GM12891 (cell line): ENCODE measurements at regions not wholly inside any gene's neighbourhood (a gene's known extent, or its start where the extent isn't known, plus 50 kb on each side); places are given as distances from the start of the nearest gene placed in this dataset.

Experiments
- PAX5 ChIP-seq: IDR thresholded peaks from 2 replicates; pipeline ENCODE4 v1.6.1; 2011; ENCODE audit warnings: low read length, moderate library complexity, mild to moderate bottlenecking; ENCODE audit not compliant: insufficient read depth, severe bottlenecking
- POLR2A ChIP-seq: IDR thresholded peaks from 2 replicates; pipeline ENCODE4 v1.6.1; 2011; ENCODE audit warnings: low read depth, low read length, control low read depth
- POLR2AphosphoS5 ChIP-seq: IDR thresholded peaks from 2 replicates; pipeline ENCODE4 v1.6.1; 2011; ENCODE audit warnings: low read depth, low read length, control low read depth
- POU2F2 ChIP-seq: IDR thresholded peaks from 2 replicates; pipeline ENCODE4 v1.6.1; 2011; ENCODE audit warnings: low read depth, mild to moderate bottlenecking, control low read depth, low read length, moderate library complexity
- SPI1 ChIP-seq: IDR thresholded peaks from 2 replicates; pipeline ENCODE4 v1.6.1; 2011; ENCODE audit warnings: low read depth, low read length, control low read depth
- TAF1 ChIP-seq: IDR thresholded peaks from 2 replicates; pipeline ENCODE4 v1.6.1; 2011; ENCODE audit warnings: low read depth, low read length, control low read depth

DNA sequence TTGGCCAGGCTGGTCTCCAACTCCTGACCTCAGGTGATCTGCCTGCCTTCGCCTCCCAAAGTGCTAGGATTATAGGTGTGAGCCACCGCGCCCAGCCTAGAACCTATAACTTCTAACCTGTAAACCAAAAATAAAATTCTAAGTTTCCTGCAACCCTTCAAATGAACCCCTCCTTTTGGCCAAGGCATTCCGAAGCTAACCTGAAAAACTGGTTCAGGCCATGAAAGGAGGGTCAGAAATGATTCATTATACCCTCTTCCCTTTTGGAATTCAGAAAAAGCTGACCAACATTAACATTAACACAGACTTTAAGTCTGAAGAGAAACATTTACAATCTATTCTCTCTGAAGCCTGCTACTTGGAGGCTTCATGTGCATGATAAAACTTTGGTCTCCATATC lies 165.1 kb downstream of the TINAG start:
- TF ChIP-seq POLR2A (no peak), POLR2AphosphoS5 (no peak), TAF1 (no peak), PAX5 (no peak), POU2F2 (no peak), SPI1 (no peak)
